ENCODE measurements at regions not wholly inside any gene's neighbourhood (a gene's known extent, or its start where the extent isn't known, plus 50 kb on each side); places are given as distances from the start of the nearest gene placed in this dataset. TPM values are rescaled to one million over a fixed set of nuclear protein-coding genes. Genes with fewer than 3 reads are reported as not detected.

Small RNAs in the stretch of these regions (small RNA-seq; reads per million reads assigned to genes)
- not detected for gene AL008629.1
- gene HDGFP1: not detected
- gene MCRIP2P1: not detected
- gene RNA5SP514: not detected
